ENCODE measurements at regions not wholly inside any gene's neighbourhood (a gene's known extent, or its start where the extent isn't known, plus 50 kb on each side); places are given as distances from the start of the nearest gene placed in this dataset.

GRCh38 chr11:45050111-45050510 is 96.3 kb upstream of the PRDM11 start:
- no peak for TF ChIP-seq CTCF (IDR thresholded peaks at IDR 0.05; ENCODE audit: borderline replicate concordance, extremely low read depth, low read length, poor library complexity, severe bottlenecking)
- no peak for TF ChIP-seq EZH2 (IDR thresholded peaks at IDR 0.05; ENCODE audit: borderline replicate concordance, low read depth, low read length, severe bottlenecking)

Measured in DND-41 (cell line).